Right lobe of liver (tissue), 4 donors: ENCODE measurements at regions not wholly inside any gene's neighbourhood (a gene's known extent, or its start where the extent isn't known, plus 50 kb on each side); places are given as distances from the start of the nearest gene placed in this dataset.

ENCODE experiments used
- POLR2A ChIP-seq: fragments of 450-650 bp; IDR thresholded peaks from one replicate; pipeline ENCODE4 v1.6.1; 2017; ENCODE audit warnings: antibody characterized with exemption, mild to moderate bottlenecking
- TF ChIP-seq, protein P1 (sequence below), 4 donors: fragments of 200-600 bp in 3 of 4; fragments of 450-650 bp in 1 of 4; IDR thresholded peaks; one replicate each; pipeline versions ENCODE4 v1.5.1 to v1.8.0; 2016 to 2022; ENCODE audit warnings: antibody characterized with exemption in 4 of 4, mild to moderate bottlenecking in 2 of 4
- donor health status: DM: no; HTN: no; CAD: no.
- donor health status: DM: no; HTN: no; CAD: no.
- donor health status: DM: no; HTN: yes; CAD: no.

DNA sequence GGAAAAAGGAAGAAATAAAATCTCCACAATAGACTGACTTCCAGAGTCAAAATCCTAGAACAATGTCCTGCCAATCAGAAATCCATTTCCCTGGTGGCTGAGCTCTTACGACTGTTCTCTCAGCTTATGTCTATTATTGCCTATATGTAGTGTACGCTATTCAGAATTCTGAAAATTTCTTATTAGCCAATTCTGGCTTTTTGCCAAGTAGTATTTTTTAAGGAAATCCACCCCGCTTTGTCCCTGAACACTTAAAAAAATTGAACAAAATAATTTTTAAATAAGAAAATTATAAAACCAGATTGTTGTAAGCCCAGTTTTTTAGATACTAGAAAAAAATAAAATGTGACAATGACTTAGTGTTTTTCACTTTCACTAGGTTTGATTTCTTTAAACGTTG lies 143.0 kb downstream of the KCNA5 start:
- TF ChIP-seq, protein P1, sequence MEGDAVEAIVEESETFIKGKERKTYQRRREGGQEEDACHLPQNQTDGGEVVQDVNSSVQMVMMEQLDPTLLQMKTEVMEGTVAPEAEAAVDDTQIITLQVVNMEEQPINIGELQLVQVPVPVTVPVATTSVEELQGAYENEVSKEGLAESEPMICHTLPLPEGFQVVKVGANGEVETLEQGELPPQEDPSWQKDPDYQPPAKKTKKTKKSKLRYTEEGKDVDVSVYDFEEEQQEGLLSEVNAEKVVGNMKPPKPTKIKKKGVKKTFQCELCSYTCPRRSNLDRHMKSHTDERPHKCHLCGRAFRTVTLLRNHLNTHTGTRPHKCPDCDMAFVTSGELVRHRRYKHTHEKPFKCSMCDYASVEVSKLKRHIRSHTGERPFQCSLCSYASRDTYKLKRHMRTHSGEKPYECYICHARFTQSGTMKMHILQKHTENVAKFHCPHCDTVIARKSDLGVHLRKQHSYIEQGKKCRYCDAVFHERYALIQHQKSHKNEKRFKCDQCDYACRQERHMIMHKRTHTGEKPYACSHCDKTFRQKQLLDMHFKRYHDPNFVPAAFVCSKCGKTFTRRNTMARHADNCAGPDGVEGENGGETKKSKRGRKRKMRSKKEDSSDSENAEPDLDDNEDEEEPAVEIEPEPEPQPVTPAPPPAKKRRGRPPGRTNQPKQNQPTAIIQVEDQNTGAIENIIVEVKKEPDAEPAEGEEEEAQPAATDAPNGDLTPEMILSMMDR (IDR thresholded peaks at IDR 0.05) = no peak
- TF ChIP-seq POLR2A = no peak
